PFSK-1 (cell line): ENCODE measurements at regions not wholly inside any gene's neighbourhood (a gene's known extent, or its start where the extent isn't known, plus 50 kb on each side); places are given as distances from the start of the nearest gene placed in this dataset.

Experiments used
- FOXP2 ChIP-seq: optimal IDR thresholded peaks from 2 replicates; pipeline ENCODE3; 2011; ENCODE audit warnings: borderline replicate concordance, control low read depth, inconsistent platforms; ENCODE audit not compliant: insufficient read depth; ENCODE audit errors: extremely low read length, extremely low read depth
- POLR2AphosphoS5 ChIP-seq: IDR thresholded peaks from 2 replicates; pipeline ENCODE4 v1.6.1; 2012; ENCODE audit warnings: low read depth, mild to moderate bottlenecking, control low read depth, low read length, moderate library complexity
- REST ChIP-seq, 2 experiments: IDR thresholded peaks; 2 replicates each; pipeline versions ENCODE4 v1.6.1 to v1.8.0; 2011 to 2012; ENCODE audit warnings: low read depth in 2 of 2, low read length in 2 of 2, control low read depth in 1 of 2, inconsistent platforms in 1 of 2, mild to moderate bottlenecking in 1 of 2, moderate library complexity in 1 of 2; ENCODE audit not compliant: insufficient read depth in 1 of 2
- SIN3A ChIP-seq: IDR thresholded peaks from 2 replicates; pipeline ENCODE4 v1.6.1; 2012; ENCODE audit warnings: mild to moderate bottlenecking, low read length, moderate library complexity, borderline replicate concordance; ENCODE audit not compliant: insufficient read depth
- TAF1 ChIP-seq: IDR thresholded peaks from 2 replicates; pipeline ENCODE4 v1.6.1; 2012; ENCODE audit warnings: low read length, control low read depth, borderline replicate concordance; ENCODE audit not compliant: insufficient read depth

GRCh38 chr19:28242317-28242927, 970.5 kb downstream of the UQCRFS1 start:
- TF ChIP-seq TAF1 (no peak), REST (IDR thresholded peaks at IDR 0.05; ENCODE audit: insufficient read depth in 1 of 2, low read depth in 2 of 2, low read length in 2 of 2) (no peak), FOXP2 (no peak), SIN3A (no peak), POLR2AphosphoS5 (no peak)

- TF ChIP-seq TAF1 (no peak), SIN3A (no peak), REST (IDR thresholded peaks at IDR 0.05; ENCODE audit: insufficient read depth in 1 of 2, low read depth in 2 of 2, low read length in 2 of 2) (no peak), POLR2AphosphoS5 (no peak), FOXP2 (no peak)
Measured at GRCh38 chr19:28239270-28239669, 973.7 kb downstream of the UQCRFS1 start.

GRCh38 chr19:28238270-28238820, 974.6 kb downstream of the UQCRFS1 start:
- no peak for TF ChIP-seq POLR2AphosphoS5
- no peak for TF ChIP-seq REST (IDR thresholded peaks at IDR 0.05; ENCODE audit: insufficient read depth in 1 of 2, low read depth in 2 of 2, low read length in 2 of 2)
- TF ChIP-seq FOXP2: no peak
- no peak for TF ChIP-seq SIN3A
- TF ChIP-seq TAF1: no peak

- TF ChIP-seq TAF1 (no peak), POLR2AphosphoS5 (no peak), FOXP2 (no peak), SIN3A (no peak), REST (IDR thresholded peaks at IDR 0.05; ENCODE audit: insufficient read depth in 1 of 2, low read depth in 2 of 2, low read length in 2 of 2) (no peak)
Measured at GRCh38 chr19:28235606-28236125, 977.3 kb downstream of the UQCRFS1 start.
